Erythroblast (primary cell): ENCODE measurements at regions not wholly inside any gene's neighbourhood (a gene's known extent, or its start where the extent isn't known, plus 50 kb on each side); places are given as distances from the start of the nearest gene placed in this dataset.

Experiments used
- GATA1 ChIP-seq: IDR thresholded peaks from 2 replicates; pipeline ENCODE4 v1.6.1; 2011; ENCODE audit warnings: low read depth, mild to moderate bottlenecking, control low read depth, low read length, moderate library complexity
- POLR2A ChIP-seq: IDR thresholded peaks from 2 replicates; pipeline ENCODE4 v1.6.1; 2011; ENCODE audit warnings: mild to moderate bottlenecking, low read length

DNA sequence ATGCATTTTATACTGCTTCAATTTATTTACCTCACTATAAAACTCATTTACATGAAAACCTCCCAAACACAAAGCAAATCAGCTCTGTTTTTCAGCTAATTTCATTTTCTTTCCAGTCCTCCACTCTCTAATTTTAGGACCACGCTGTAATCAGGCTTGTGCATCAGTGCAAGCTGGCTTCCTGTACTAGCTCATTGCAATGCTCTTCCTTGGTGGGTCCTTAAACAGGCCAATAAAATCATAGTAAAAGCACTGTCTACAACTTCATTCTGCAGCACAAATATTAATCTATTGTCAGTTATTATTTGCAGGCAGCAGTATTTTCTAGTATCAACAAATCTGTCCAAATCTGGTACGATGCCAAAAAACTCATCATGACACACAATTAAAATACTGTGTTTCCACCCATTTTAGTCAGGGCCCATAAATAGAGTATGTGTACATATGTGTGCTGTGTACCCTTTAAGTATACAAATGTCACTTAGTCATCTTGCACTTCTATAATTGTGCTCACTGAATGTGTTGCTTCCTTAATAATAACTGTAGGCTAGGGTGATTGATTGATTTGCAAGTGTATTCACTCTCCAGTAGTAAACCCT is 178.2 kb upstream of the HCCS start:
- TF ChIP-seq POLR2A (no peak), GATA1 (no peak)
